Mesenchymal stem cell (in vitro differentiated cells and primary cell): ENCODE measurements at regions not wholly inside any gene's neighbourhood (a gene's known extent, or its start where the extent isn't known, plus 50 kb on each side); places are given as distances from the start of the nearest gene placed in this dataset.
"Not testable (repeated sequence)": the region's sequence is repeated elsewhere in the genome, so short reads cannot be mapped to it uniquely, and the experiment has no call there.

Source experiments
- DNase-seq: peaks from one replicate; pipeline ENCODE4 v3.0.0-alpha.2; 2013
- H2AFZ ChIP-seq: one replicate; pipeline ENCODE4 v1.6.1; 2013; ENCODE audit warnings: low read depth, mild to moderate bottlenecking, control low read depth, inconsistent platforms, low read length, moderate library complexity
- H2AK5ac ChIP-seq: 2 replicates; pipeline ENCODE4 v1.6.1; 2013; ENCODE audit warnings: low read length, moderate library complexity, mild to moderate bottlenecking, inconsistent platforms; ENCODE audit not compliant: severe bottlenecking
- H2BK120ac ChIP-seq: one replicate; pipeline ENCODE4 v1.6.1; 2013; ENCODE audit warnings: low read depth, mild to moderate bottlenecking, inconsistent platforms, low read length, moderate library complexity
- H2BK12ac ChIP-seq, 2 experiments: one replicate each; pipeline ENCODE4 v1.6.1; 2013; ENCODE audit warnings: inconsistent platforms in 2 of 2, low read length in 2 of 2, mild to moderate bottlenecking in 2 of 2, moderate library complexity in 2 of 2, control low read depth in 1 of 2
- H2BK15ac ChIP-seq: one replicate; pipeline ENCODE4 v1.6.1; 2013; ENCODE audit warnings: mild to moderate bottlenecking, low read depth, inconsistent platforms; ENCODE audit not compliant: poor library complexity, severe bottlenecking
- H2BK5ac ChIP-seq: 2 replicates; pipeline ENCODE4 v1.6.1; 2013; ENCODE audit warnings: low read depth, mild to moderate bottlenecking, low read length, control low read depth, inconsistent platforms; ENCODE audit not compliant: poor library complexity, severe bottlenecking
- H3K14ac ChIP-seq, 2 experiments: one replicate each; pipeline ENCODE4 v1.6.1; 2013; ENCODE audit warnings: inconsistent platforms in 2 of 2, low read length in 2 of 2, control low read depth in 1 of 2, mild to moderate bottlenecking in 1 of 2, moderate library complexity in 1 of 2
- H3K18ac ChIP-seq, 2 experiments: one replicate each; pipeline ENCODE4 v1.6.1; 2013; ENCODE audit warnings: inconsistent platforms in 2 of 2, low read length in 2 of 2, control low read depth in 1 of 2, low read depth in 1 of 2, mild to moderate bottlenecking in 1 of 2
- H3K23ac ChIP-seq, 2 experiments: one replicate each; pipeline ENCODE4 v1.6.1; 2013; ENCODE audit warnings: inconsistent platforms in 2 of 2, low read length in 2 of 2, mild to moderate bottlenecking in 2 of 2, moderate library complexity in 2 of 2, control low read depth in 1 of 2
- H3K27ac ChIP-seq: 2 replicates; pipeline ENCODE4 v1.5.1; 2013; ENCODE audit warnings: mild to moderate bottlenecking, moderate library complexity, low read length, control low read depth, inconsistent platforms; ENCODE audit not compliant: poor library complexity, severe bottlenecking
- H3K27me3 ChIP-seq, 2 experiments: 2 replicates each; pipeline versions ENCODE4 v1.6.1 to v1.7.0; 2013; ENCODE audit warnings: low read length in 2 of 2, mild to moderate bottlenecking in 2 of 2, moderate library complexity in 2 of 2, control low read depth in 1 of 2, inconsistent platforms in 1 of 2; ENCODE audit not compliant: control insufficient read depth in 1 of 2, insufficient read depth in 1 of 2
- H3K36me3 ChIP-seq, 2 experiments: 2 replicates each; pipeline versions ENCODE4 v1.6.1 to v1.7.0; 2013; ENCODE audit warnings: low read length in 2 of 2, control low read depth in 1 of 2, inconsistent platforms in 1 of 2, low read depth in 1 of 2, mild to moderate bottlenecking in 1 of 2; ENCODE audit not compliant: insufficient read depth in 2 of 2, control insufficient read depth in 1 of 2
- H3K4ac ChIP-seq, 2 experiments: one replicate each; pipeline ENCODE4 v1.6.1; 2013; ENCODE audit warnings: inconsistent platforms in 2 of 2, low read length in 2 of 2, mild to moderate bottlenecking in 2 of 2, moderate library complexity in 2 of 2, control low read depth in 1 of 2, low read depth in 1 of 2
- H3K4me1 ChIP-seq: 2 replicates; pipeline ENCODE4 v1.6.1; 2013; ENCODE audit warnings: low read depth, low read length, control low read depth; ENCODE audit not compliant: control insufficient read depth, insufficient read depth
- H3K4me2 ChIP-seq: 2 replicates; pipeline ENCODE4 v1.6.1; 2013; ENCODE audit warnings: low read length, mild to moderate bottlenecking, inconsistent platforms; ENCODE audit not compliant: poor library complexity, severe bottlenecking
- H3K4me3 ChIP-seq, 2 experiments: 2 replicates each; pipeline versions ENCODE4 v1.5.1 to v1.7.0; 2013; ENCODE audit warnings: low read length in 2 of 2, mild to moderate bottlenecking in 2 of 2, control low read depth in 1 of 2, low read depth in 1 of 2; ENCODE audit not compliant: insufficient read depth in 1 of 2
- H3K79me1 ChIP-seq: replicated peaks from 2 replicates; pipeline ENCODE4 v1.6.1; 2013; ENCODE audit warnings: mild to moderate bottlenecking, control low read depth, low read length, inconsistent platforms; ENCODE audit not compliant: poor library complexity, severe bottlenecking
- H3K9ac ChIP-seq: 2 replicates; pipeline ENCODE4 v1.7.0; 2013; ENCODE audit warnings: mild to moderate bottlenecking, low read length, moderate library complexity
- H3K9me3 ChIP-seq: 2 replicates; pipeline ENCODE4 v1.7.0; 2013; ENCODE audit warnings: mild to moderate bottlenecking, low read length; ENCODE audit not compliant: control insufficient read depth
- H4K8ac ChIP-seq: one replicate; pipeline ENCODE4 v1.6.1; 2013; ENCODE audit warnings: inconsistent platforms, mild to moderate bottlenecking, low read length, moderate library complexity
- H4K91ac ChIP-seq: one replicate; pipeline ENCODE4 v1.6.1; 2013; ENCODE audit warnings: mild to moderate bottlenecking, low read length, inconsistent platforms
- WGBS: methylation state at CpG from one replicate; pipeline ENCODE4 v1.1.7; 2013; ENCODE audit warnings: mixed read lengths; 5-methylcytosine and 5-hydroxymethylcytosine counted together

- H3K27me3 ChIP-seq, result no peaks in the 10 kb centered on the region
- H2AFZ ChIP-seq, result no peak overlapping the region
- no peak overlapping the region for H2BK12ac ChIP-seq
- H3K4me3 ChIP-seq, result no peak overlapping the region
- H3K9ac ChIP-seq, result no peak overlapping the region
- H3K4me1 ChIP-seq, result no peaks in the 10 kb centered on the region
- no peak for DNase-seq
- no peak overlapping the region for H2AK5ac ChIP-seq
- H3K23ac ChIP-seq, result no peak overlapping the region
- H2BK5ac ChIP-seq, result no peak overlapping the region
- H3K18ac ChIP-seq, result no peak overlapping the region
- H3K27ac ChIP-seq, result no peak overlapping the region
- 100% methylated on average over 1 of the region's 3 CpGs for WGBS
- H3K4me2 ChIP-seq, result no peak overlapping the region
- no peak overlapping the region for H3K4ac ChIP-seq
- H4K91ac ChIP-seq, result no peak overlapping the region
- H3K14ac ChIP-seq, result no peak overlapping the region
- H4K8ac ChIP-seq, result no peak overlapping the region
- H3K36me3 ChIP-seq, result no peaks in the 10 kb centered on the region
- H2BK15ac ChIP-seq, result no peak overlapping the region
- H3K9me3 ChIP-seq, result no peaks in the 10 kb centered on the region
- no peak overlapping the region for H2BK120ac ChIP-seq
- no peaks in the 10 kb centered on the region for H3K79me1 ChIP-seq
These were observed 442.7 kb downstream of the BTG1 start for GRCh38 chr12:91702843-91703425.

GRCh38 chr12:91695964-91696363 is 449.7 kb downstream of the BTG1 start:
- no peak overlapping the region for H3K4me2 ChIP-seq
- 81% methylated on average over 1 of the region's 1 CpG for WGBS

DNA sequence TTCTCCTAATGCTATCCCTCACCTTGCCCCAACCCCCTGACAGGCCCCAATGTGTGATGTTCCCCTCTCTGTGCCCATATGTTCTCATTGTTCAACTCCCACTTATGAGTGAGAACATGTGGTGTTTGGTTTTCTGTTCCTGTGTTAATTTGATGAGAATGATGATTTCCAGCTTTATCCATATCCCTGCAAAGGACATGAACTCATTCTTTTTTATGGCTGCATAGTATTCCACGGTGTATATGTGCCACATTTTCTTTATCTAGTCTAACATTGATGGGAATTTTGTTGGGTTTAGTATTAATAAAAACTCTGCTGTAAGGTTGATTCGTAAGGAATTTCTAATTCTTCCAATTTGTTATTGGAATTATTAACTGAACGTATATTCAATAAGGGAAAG is 450.2 kb downstream of the BTG1 start:
- not testable (repeated sequence) for H4K8ac ChIP-seq, H3K79me1 ChIP-seq, H2BK12ac ChIP-seq, H3K4ac ChIP-seq, H2BK120ac ChIP-seq, H2AFZ ChIP-seq, H3K4me3 ChIP-seq, H3K27ac ChIP-seq, H3K23ac ChIP-seq, H3K14ac ChIP-seq, H3K9ac ChIP-seq, H2BK15ac ChIP-seq, H3K36me3 ChIP-seq, H2AK5ac ChIP-seq, H4K91ac ChIP-seq, H3K18ac ChIP-seq, H3K4me1 ChIP-seq, H3K4me2 ChIP-seq, H2BK5ac ChIP-seq, DNase-seq, H3K9me3 ChIP-seq, H3K27me3 ChIP-seq
- 75% methylated on average over 1 of the region's 3 CpGs for WGBS

More at GRCh38 chr12:91695964-91696363, 449.7 kb downstream of the BTG1 start:
- H2BK120ac ChIP-seq, result no peak overlapping the region
- H2BK5ac ChIP-seq, result peak overlapping the region; percentile 62
- no peaks in the 10 kb centered on the region for H3K4me1 ChIP-seq
- no peak overlapping the region for H3K4me3 ChIP-seq
- no peak overlapping the region for H3K9ac ChIP-seq
- H3K18ac ChIP-seq, result no peak overlapping the region
- H3K4ac ChIP-seq, result no peak overlapping the region
- no peaks in the 10 kb centered on the region for H3K79me1 ChIP-seq
- no peak overlapping the region for H3K27ac ChIP-seq
- no peak overlapping the region for H2AK5ac ChIP-seq
- no peaks in the 10 kb centered on the region for H3K36me3 ChIP-seq
- H4K91ac ChIP-seq, result no peak overlapping the region
- H4K8ac ChIP-seq, result no peak overlapping the region
- DNase-seq, result no peak
- H2BK15ac ChIP-seq, result no peak overlapping the region
- no peak overlapping the region for H3K14ac ChIP-seq
- no peak overlapping the region for H2BK12ac ChIP-seq
- H3K23ac ChIP-seq, result no peak overlapping the region
- H3K9me3 ChIP-seq, result no peaks in the 10 kb centered on the region
- H2AFZ ChIP-seq, result no peak overlapping the region
- H3K27me3 ChIP-seq, result no peaks in the 10 kb centered on the region

DNA sequence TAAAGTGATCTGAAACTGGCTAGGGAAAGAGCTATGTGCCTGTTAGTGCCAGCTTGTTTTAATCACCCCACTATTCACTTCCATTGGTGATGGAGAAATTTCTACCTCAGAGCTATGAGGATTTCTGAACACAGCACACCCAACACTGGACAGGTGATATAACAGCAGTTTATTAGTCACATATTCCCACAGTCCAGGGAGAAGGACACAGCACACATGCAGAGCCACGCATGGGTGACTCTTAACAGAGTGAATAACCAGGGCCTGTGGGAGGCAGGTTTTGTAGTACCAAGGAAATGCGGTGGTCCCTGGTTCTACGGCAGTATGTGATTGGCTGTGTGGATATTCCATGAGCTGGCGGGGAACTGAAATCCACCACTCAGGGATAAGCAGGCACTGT is 455.1 kb downstream of the BTG1 start:
- Histone ChIP-seq H3K4me3 (no peak overlapping the region), H3K4ac (no peak overlapping the region), H4K91ac (no peak overlapping the region), H3K14ac (peak overlapping the region in 1 of 2 experiments; percentile 44), H3K36me3 (no peaks in the 10 kb centered on the region), H2BK12ac (no peak overlapping the region), H3K9me3 (no peaks in the 10 kb centered on the region), H3K4me2 (no peak overlapping the region), H2BK5ac (no peak overlapping the region), H3K27me3 (no peaks in the 10 kb centered on the region), H3K18ac (no peak overlapping the region), H2AFZ (no peak overlapping the region), H2AK5ac (no peak overlapping the region), H4K8ac (no peak overlapping the region), H3K4me1 (no peaks in the 10 kb centered on the region), H2BK15ac (no peak overlapping the region), H3K23ac (no peak overlapping the region), H2BK120ac (no peak overlapping the region), H3K79me1 (no peaks in the 10 kb centered on the region), H3K27ac (no peak overlapping the region), H3K9ac (no peak overlapping the region)
- 90% methylated on average over 4 of the region's 4 CpGs for WGBS
- DNase-seq, result no peak
